ENCODE measurements at regions not wholly inside any gene's neighbourhood (a gene's known extent, or its start where the extent isn't known, plus 50 kb on each side); places are given as distances from the start of the nearest gene placed in this dataset.

DNA sequence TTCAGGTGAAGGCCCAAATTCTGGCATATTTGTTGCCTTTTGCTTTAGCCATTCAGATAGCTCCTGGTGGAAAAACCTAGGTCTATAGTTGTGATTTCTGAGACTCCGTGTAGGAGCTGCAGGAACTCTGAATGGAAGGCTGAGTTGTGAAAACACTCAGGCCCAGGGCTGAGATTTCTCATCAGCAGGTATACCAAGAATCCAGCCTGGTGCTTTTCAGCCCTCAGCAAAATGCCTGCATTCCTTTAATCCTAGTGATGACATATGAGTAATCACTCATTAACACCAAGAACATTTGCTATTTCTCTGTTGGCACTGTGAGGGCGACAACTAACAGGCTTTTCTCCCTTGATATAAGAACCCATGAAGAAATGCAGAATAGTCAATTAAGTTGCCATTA is 546.1 kb upstream of the MAN1A1 start:
- in situ Hi-C loops (cut with MboI): no loop called here
- no peak for ATAC-seq
- H3K27ac ChIP-seq (ENCODE audit: extremely low read depth, low read depth, low read length): no peak overlapping the region
- TF ChIP-seq TEAD2 (tag; IDR thresholded peaks at IDR 0.05) (no peak), ZC3H4 (CRISPR knock-in tag; IDR thresholded peaks at IDR 0.05; ENCODE audit: borderline replicate concordance) (no peak), ZNF212 (CRISPR knock-in tag; IDR thresholded peaks at IDR 0.05) (no peak), ZKSCAN3 (CRISPR knock-in tag; IDR thresholded peaks at IDR 0.05) (no peak), NFE2 (IDR thresholded peaks at IDR 0.05; ENCODE audit: low read depth) (no peak), YY1 (IDR thresholded peaks at IDR 0.05; ENCODE audit: borderline replicate concordance in 1 of 3, control insufficient read depth in 1 of 3, extremely low read depth in 1 of 3, insufficient read depth in 3 of 3, insufficient read length in 1 of 3, insufficient replicate concordance in 2 of 3, low read depth in 1 of 3, low read length in 2 of 3) (no peak), ILF3 (IDR thresholded peaks at IDR 0.05; ENCODE audit: borderline replicate concordance) (no peak), ZKSCAN8 (CRISPR knock-in tag; IDR thresholded peaks at IDR 0.05) (no peak), HDAC2 (IDR thresholded peaks at IDR 0.05) (no peak), SIRT6 (IDR thresholded peaks at IDR 0.05; ENCODE audit: low read depth, low read length) (no peak), NCOA1 (IDR thresholded peaks at IDR 0.05; ENCODE audit: low read depth) (no peak), MTA1 (IDR thresholded peaks at IDR 0.05; ENCODE audit: borderline replicate concordance) (no peak), KLF1 (tag; IDR thresholded peaks at IDR 0.05) (no peak)
- TF ChIP-seq, protein P1, sequence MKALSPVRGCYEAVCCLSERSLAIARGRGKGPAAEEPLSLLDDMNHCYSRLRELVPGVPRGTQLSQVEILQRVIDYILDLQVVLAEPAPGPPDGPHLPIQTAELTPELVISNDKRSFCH (CRISPR knock-in tag; IDR thresholded peaks at IDR 0.05): no peak
- TF ChIP-seq, protein P1 (tag; IDR thresholded peaks at IDR 0.05): no peak
- TF ChIP-seq, protein P2, sequence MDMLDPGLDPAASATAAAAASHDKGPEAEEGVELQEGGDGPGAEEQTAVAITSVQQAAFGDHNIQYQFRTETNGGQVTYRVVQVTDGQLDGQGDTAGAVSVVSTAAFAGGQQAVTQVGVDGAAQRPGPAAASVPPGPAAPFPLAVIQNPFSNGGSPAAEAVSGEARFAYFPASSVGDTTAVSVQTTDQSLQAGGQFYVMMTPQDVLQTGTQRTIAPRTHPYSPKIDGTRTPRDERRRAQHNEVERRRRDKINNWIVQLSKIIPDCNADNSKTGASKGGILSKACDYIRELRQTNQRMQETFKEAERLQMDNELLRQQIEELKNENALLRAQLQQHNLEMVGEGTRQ (CRISPR knock-in tag; IDR thresholded peaks at IDR 0.05): no peak
- TF ChIP-seq, protein P3, sequence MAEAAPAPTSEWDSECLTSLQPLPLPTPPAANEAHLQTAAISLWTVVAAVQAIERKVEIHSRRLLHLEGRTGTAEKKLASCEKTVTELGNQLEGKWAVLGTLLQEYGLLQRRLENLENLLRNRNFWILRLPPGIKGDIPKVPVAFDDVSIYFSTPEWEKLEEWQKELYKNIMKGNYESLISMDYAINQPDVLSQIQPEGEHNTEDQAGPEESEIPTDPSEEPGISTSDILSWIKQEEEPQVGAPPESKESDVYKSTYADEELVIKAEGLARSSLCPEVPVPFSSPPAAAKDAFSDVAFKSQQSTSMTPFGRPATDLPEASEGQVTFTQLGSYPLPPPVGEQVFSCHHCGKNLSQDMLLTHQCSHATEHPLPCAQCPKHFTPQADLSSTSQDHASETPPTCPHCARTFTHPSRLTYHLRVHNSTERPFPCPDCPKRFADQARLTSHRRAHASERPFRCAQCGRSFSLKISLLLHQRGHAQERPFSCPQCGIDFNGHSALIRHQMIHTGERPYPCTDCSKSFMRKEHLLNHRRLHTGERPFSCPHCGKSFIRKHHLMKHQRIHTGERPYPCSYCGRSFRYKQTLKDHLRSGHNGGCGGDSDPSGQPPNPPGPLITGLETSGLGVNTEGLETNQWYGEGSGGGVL (CRISPR knock-in tag; IDR thresholded peaks at IDR 0.05): no peak
- FAIRE-seq: no peak
- H3K4me1 ChIP-seq (replicated peaks in 1 of 2; ENCODE audit: control insufficient read depth in 2 of 2, insufficient read depth in 2 of 2, low read length in 2 of 2): no peaks in the 10 kb centered on the region
- POLR2A ChIA-PET: no interaction called here
- CTCF ChIA-PET (ENCODE audit: low intra/inter-chr PET ratio): no interaction called here
- H3K27me3 ChIP-seq (ENCODE audit: control insufficient read depth in 2 of 2, insufficient read depth in 2 of 2, low read length in 2 of 2): no peaks in the 10 kb centered on the region
- H2AFZ ChIP-seq (ENCODE audit: low read depth, low read length): no peak overlapping the region
- no peak overlapping the region for H3K9ac ChIP-seq (ENCODE audit: insufficient read depth in 1 of 2, low read depth in 2 of 2, low read length in 2 of 2)
- H3K79me2 ChIP-seq (ENCODE audit: control insufficient read depth, insufficient read depth, low read length): no peaks in the 10 kb centered on the region
- WGBS (ENCODE audit: insufficient coverage, low coverage, missing lambda C conversion rate): 4% methylated on average over 2 of the region's 2 CpGs
- no peak overlapping the region for H3K4me2 ChIP-seq (ENCODE audit: insufficient read depth, low read length)
- no peak overlapping the region for H3K4me3 ChIP-seq
- no peak for DNase-seq (ENCODE audit: extremely low read depth in 1 of 4, low spot score in 3 of 4)
- intact Hi-C loops (cut with micrococcal nuclease): no loop called here
- no peaks in the 10 kb centered on the region for H3K9me3 ChIP-seq (replicated peaks; ENCODE audit: control insufficient read depth, insufficient read depth, low read depth, low read length)
- H3K9me1 ChIP-seq (ENCODE audit: control insufficient read depth, insufficient read depth, low read length): no peaks in the 10 kb centered on the region
- H3K36me3 ChIP-seq (ENCODE audit: control insufficient read depth, insufficient read depth, low read length): no peaks in the 10 kb centered on the region
- no TSS peak for BruUV-seq (replicated peaks)
- no peaks in the 10 kb centered on the region for H4K20me1 ChIP-seq (replicated peaks; ENCODE audit: control insufficient read depth, insufficient read depth, low read length)
